Ureter (tissue), 1 donor: ENCODE measurements at regions not wholly inside any gene's neighbourhood (a gene's known extent, or its start where the extent isn't known, plus 50 kb on each side); places are given as distances from the start of the nearest gene placed in this dataset.

Experiments used
- DNase-seq: peaks from one replicate; pipeline ENCODE4 v3.0.0-alpha.2; 2020; ENCODE audit warnings: low spot score
- donor health status: DM: yes; HTN: yes; CAD: no.

DNA sequence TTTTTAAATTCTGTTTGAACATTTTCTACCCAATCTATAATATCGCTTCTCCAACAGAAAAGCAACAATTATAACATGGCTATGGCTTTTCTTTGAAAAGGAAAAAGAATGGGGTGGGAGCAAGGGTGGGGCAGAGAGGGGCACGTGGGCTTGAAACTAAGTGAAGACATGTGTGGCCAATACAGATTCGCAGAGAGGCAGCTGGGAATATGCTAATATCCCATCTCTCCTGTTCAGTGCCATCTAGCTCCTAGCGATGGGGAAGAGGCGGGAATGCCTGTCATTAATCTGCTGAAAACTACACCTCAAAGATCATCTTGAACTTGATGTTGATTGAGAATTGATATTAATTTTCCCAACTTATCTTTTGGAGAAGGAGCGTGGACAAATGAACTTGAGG lies 65.5 kb upstream of the ITGA6 start:
- DNase-seq = no peak

DNA sequence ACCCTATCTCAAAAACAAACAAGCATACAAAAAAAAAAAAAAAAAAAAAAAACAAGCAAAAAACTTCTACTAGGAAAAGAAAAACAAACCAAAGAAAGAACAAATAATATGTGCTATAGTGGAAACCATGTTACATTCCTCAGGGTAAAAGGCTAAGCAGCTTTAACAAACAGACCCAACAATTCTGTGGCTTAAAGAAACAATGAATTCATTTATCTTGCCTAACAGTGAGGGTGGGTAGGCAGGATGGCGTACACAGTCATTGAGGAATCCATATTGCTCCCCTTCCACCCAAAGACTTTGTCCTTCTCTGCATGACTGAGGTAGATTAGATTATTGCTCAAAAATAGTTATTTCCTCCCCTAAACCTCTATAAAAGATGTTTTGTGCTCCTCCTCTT lies 63.1 kb upstream of the ITGA6 start:
- no peak for DNase-seq

GRCh38 chr2:172366596-172367150 lies 60.7 kb upstream of the ITGA6 start:
- no peak for DNase-seq

DNA sequence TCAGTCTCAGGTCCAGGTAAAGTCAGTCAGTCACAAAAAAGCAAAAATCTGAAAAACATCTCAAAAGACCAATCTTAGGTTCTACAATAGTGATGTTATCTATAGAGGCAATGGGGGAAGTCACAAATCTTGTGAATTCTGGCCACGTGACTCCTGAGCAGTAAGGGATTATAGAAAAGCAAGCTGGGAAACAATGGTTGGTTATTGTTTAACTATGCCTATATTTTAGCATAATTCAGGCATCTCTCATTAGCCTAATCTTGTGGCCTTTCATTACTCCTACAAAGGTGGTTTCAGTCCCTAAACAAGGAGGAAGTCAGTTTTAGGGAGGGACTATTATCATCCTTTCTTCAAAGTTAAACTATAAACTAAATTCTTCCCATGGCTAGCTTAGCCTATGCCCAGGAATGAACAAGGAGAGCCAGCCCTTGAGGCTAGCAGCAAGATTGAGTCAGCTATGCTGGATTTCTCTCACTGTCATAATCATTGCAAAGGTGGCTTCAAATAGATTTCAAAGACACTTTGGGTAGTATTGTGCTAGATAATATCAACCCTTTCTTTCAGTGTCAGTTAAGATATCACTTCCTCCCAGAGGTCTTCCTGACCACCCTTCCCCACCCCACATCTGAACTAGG lies 56.4 kb upstream of the ITGA6 start:
- no peak for DNase-seq

DNA sequence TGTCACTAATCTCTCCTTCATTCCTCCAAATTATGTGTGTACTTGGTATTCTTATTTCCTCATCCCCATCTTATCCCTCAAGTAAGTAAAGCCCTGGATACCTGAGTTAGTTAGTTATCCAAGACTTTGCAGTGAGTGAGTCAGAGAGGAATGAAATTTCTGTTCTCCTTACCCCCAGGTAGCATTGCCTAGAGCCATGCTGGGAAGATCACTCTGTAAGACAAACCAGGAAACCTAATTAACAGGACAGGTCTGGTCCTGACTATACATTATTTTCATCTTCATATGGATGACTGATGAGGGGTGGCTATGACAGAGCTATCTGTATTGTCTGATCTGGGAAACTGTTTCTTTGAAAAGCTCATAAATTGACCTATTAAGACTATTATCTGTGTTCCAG lies 55.0 kb upstream of the ITGA6 start:
- no peak for DNase-seq

- DNase-seq = no peak
Observed at GRCh38 chr2:172373076-172373475, 54.3 kb upstream of the ITGA6 start.

DNA sequence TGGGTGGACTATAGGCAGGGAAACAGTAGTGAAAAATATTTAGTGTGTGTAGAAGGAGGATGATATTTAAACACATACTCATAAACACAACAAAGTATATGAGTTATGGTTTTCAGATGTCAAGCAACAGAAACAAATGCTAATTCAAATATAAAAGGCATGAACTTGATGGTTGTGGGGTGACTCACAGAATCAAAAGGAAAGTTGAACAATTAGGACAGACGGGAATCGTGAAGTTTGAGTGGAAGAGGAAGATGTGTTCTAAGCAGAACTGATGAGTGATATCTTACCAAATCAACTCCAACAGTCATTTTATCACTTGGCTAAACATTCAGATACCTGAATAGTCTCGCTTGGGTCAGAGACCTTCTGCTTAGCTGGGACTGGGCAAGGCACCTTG lies 53.6 kb upstream of the ITGA6 start:
- no peak for DNase-seq

- DNase-seq = no peak
Observed at GRCh38 chr2:172374318-172375240, 52.8 kb upstream of the ITGA6 start.

- no peak for DNase-seq
Observed at GRCh38 chr2:172375251-172375650, 52.1 kb upstream of the ITGA6 start.

DNA sequence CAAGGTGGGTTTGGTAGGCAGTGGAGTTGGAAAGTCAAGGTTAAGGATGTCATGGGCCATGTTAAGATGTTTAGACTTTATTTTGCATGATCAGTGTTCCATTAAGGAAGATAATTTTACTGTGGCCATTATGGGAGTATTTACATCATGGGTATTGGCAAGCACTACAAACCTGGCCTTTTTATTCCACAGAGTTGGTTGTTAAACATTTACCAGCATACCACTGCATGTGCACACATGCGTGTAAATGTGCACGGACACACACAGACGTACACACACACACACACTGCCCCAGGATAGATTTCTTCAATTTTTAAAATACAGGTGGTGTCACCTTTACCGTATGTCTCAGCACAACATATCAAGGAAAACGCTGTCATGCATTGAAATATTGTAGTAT lies 51.4 kb upstream of the ITGA6 start:
- no peak for DNase-seq

GRCh38 chr2:172376505-172377125 lies 50.8 kb upstream of the ITGA6 start:
- DNase-seq = no peak

- DNase-seq = no peak
Observed at GRCh38 chr2:172377408-172377807, 50.0 kb upstream of the ITGA6 start.
